PC-9 (cell line): ENCODE measurements at regions not wholly inside any gene's neighbourhood (a gene's known extent, or its start where the extent isn't known, plus 50 kb on each side); places are given as distances from the start of the nearest gene placed in this dataset.

Experiments used
- BruUV-seq: library from RNA; stranded (reverse); fragments of 400-500 nt; replicated peaks from 2 replicates; lab custom pipeline; 2021; lab: Mats Ljungman, UMichigan
- CTCF ChIA-PET: fragments of 300-600 bp; sonication (Branson Sonifier 250); formaldehyde crosslinking; loops from one replicate; lab custom pipeline; 2022; ENCODE audit warnings: antibody characterized with exemption; lab: Charles Lee
- POLR2A ChIA-PET: fragments of 300-600 bp; sonication (Branson Sonifier 250); formaldehyde crosslinking; loops from one replicate; lab custom pipeline; 2022; ENCODE audit warnings: antibody characterized with exemption; ENCODE audit not compliant: unreplicated experiment; lab: Charles Lee
- DNase-seq, 2 experiments: peaks; one replicate each; pipeline versions ENCODE4 v3.0.0 to v3.0.0-alpha.2; 2015 to 2022; ENCODE audit warnings: mixed read lengths in 1 of 2
- H2AFZ ChIP-seq: fragments of 200-600 bp; sonication (generic); 2 replicates; pipeline ENCODE4 v1.8.1; 2017; ENCODE audit warnings: antibody characterized with exemption
- H3F3A ChIP-seq: fragments of 200-600 bp; sonication (generic); 2 replicates; pipeline ENCODE4 v1.8.1; 2017; ENCODE audit warnings: antibody characterized with exemption, mild to moderate bottlenecking, low read depth; ENCODE audit not compliant: insufficient read depth
- H3K27ac ChIP-seq: fragments of 200-600 bp; sonication (generic); 2 replicates; pipeline ENCODE4 v1.6.1; 2016; ENCODE audit warnings: mixed run types
- H3K27me3 ChIP-seq: fragments of 200-600 bp; sonication (generic); 2 replicates; pipeline ENCODE4 v1.6.1; 2016; ENCODE audit warnings: low read depth, mixed run types; ENCODE audit not compliant: insufficient read depth
- H3K36me3 ChIP-seq: fragments of 200-600 bp; sonication (generic); 2 replicates; pipeline ENCODE4 v1.6.1; 2016; ENCODE audit warnings: low read depth, mixed run types
- H3K4me1 ChIP-seq: fragments of 200-600 bp; sonication (generic); replicated peaks from 2 replicates; pipeline ENCODE4 v1.6.1; 2016; ENCODE audit warnings: mixed run types; ENCODE audit not compliant: insufficient read depth
- H3K4me2 ChIP-seq: fragments of 200-600 bp; sonication (generic); 2 replicates; pipeline ENCODE4 v1.6.1; 2017; ENCODE audit warnings: mixed run types
- H3K4me3 ChIP-seq: fragments of 200-600 bp; sonication (generic); 2 replicates; pipeline ENCODE4 v1.6.1; 2016; ENCODE audit warnings: mixed run types
- H3K79me2 ChIP-seq: fragments of 200-600 bp; sonication (generic); 2 replicates; pipeline ENCODE4 v1.6.1; 2017; ENCODE audit warnings: low read depth, mixed run types
- H3K9me2 ChIP-seq: fragments of 200-600 bp; sonication (generic); 2 replicates; pipeline ENCODE4 v1.8.1; 2017; ENCODE audit warnings: mild to moderate bottlenecking; ENCODE audit not compliant: insufficient read depth
- H3K9me3 ChIP-seq: fragments of 200-600 bp; sonication (generic); 2 replicates; pipeline ENCODE4 v1.8.1; 2016; ENCODE audit warnings: low read depth; ENCODE audit not compliant: insufficient read depth
- H4K20me1 ChIP-seq: fragments of 200-600 bp; sonication (generic); 2 replicates; pipeline ENCODE4 v1.8.1; 2017; ENCODE audit not compliant: insufficient read depth
- CTCF ChIP-seq: fragments of 200-600 bp; sonication (generic); conservative IDR thresholded peaks from 2 replicates; pipeline ENCODE4 v1.6.1; 2017; ENCODE audit warnings: mixed run types, antibody characterized with exemption, mild to moderate bottlenecking, moderate library complexity
- EZH2 ChIP-seq: fragments of 200-600 bp; sonication (generic); IDR thresholded peaks from 2 replicates; pipeline ENCODE4 v1.8.0; 2017; ENCODE audit warnings: antibody characterized with exemption, low read depth
- intact Hi-C: fragments of 100-400 bp; cut with micrococcal nuclease; formaldehyde crosslinking; loops from one replicate; pipeline ENCODE4 v1.10.0; 2022; ENCODE audit not compliant: unreplicated experiment

- TF ChIP-seq EZH2 (no peak), CTCF (no peak)
- no peak overlapping the region for H3K4me3 ChIP-seq
- no peaks in the 10 kb centered on the region for H3K4me1 ChIP-seq
- no peaks in the 10 kb centered on the region for H3K9me2 ChIP-seq
- CTCF ChIA-PET, result no interaction called here
- BruUV-seq, result no TSS peak
- H3K4me2 ChIP-seq, result no peak overlapping the region
- H3K27ac ChIP-seq, result no peak overlapping the region
- H3K36me3 ChIP-seq, result no peaks in the 10 kb centered on the region
- no peak for DNase-seq
- POLR2A ChIA-PET, result no interaction called here
- H4K20me1 ChIP-seq, result no peaks in the 10 kb centered on the region
- intact Hi-C loops, result no loop called here
- no peaks in the 10 kb centered on the region for H3K9me3 ChIP-seq
- H3K27me3 ChIP-seq, result no peaks in the 10 kb centered on the region
- H3F3A ChIP-seq, result no peaks in the 10 kb centered on the region
- H3K79me2 ChIP-seq, result no peaks in the 10 kb centered on the region
- H2AFZ ChIP-seq, result no peak overlapping the region
These were observed 296.5 kb upstream of the SLC35B3 start for GRCh38 chr6:8731874-8732273.

GRCh38 chr6:8710668-8711431 is 275.5 kb upstream of the SLC35B3 start:
- H2AFZ ChIP-seq, result no peak overlapping the region
- no peaks in the 10 kb centered on the region for H3K9me2 ChIP-seq
- H3K9me3 ChIP-seq, result no peaks in the 10 kb centered on the region
- H3K79me2 ChIP-seq, result no peaks in the 10 kb centered on the region
- H3K4me2 ChIP-seq, result no peak overlapping the region
- ChIA-PET POLR2A (no interaction called here), CTCF (no interaction called here)
- H3K36me3 ChIP-seq, result no peaks in the 10 kb centered on the region
- TF ChIP-seq CTCF, result no peak
- TF ChIP-seq EZH2, result no peak
- no peak overlapping the region for H3K27ac ChIP-seq
- no peaks in the 10 kb centered on the region for H4K20me1 ChIP-seq
- no peak for DNase-seq
- H3K27me3 ChIP-seq, result no peaks in the 10 kb centered on the region
- no peak overlapping the region for H3K4me3 ChIP-seq
- H3K4me1 ChIP-seq, result no peaks in the 10 kb centered on the region
- H3F3A ChIP-seq, result no peaks in the 10 kb centered on the region
- no TSS peak for BruUV-seq
- intact Hi-C loops, result no loop called here

- POLR2A ChIA-PET, result no interaction called here
- Histone ChIP-seq H3K27ac (no peak overlapping the region), H3K9me3 (no peaks in the 10 kb centered on the region), H2AFZ (no peak overlapping the region), H3K9me2 (no peaks in the 10 kb centered on the region), H3K79me2 (no peaks in the 10 kb centered on the region), H3F3A (no peaks in the 10 kb centered on the region), H3K4me2 (peak overlapping the region; percentile 46), H3K4me1 (no peaks in the 10 kb centered on the region), H4K20me1 (no peaks in the 10 kb centered on the region), H3K4me3 (no peak overlapping the region), H3K36me3 (no peaks in the 10 kb centered on the region), H3K27me3 (no peaks in the 10 kb centered on the region)
- TF ChIP-seq EZH2 (no peak), CTCF (no peak; the same call in 1 of the 2 replicates)
- CTCF ChIA-PET, result interaction anchor here (0.6 to 0.7 kb wide), 4 partner anchors 138 to 1726 kb away, joined by 3 to 4 read pairs (median 3); no protein-coding TSS in a partner anchor
- peak in 1 of 2 experiments; percentile 56 for DNase-seq
- intact Hi-C loops, result loop anchor here (1.0 to 10.0 kb wide), 5 partner anchors 171 to 1721 kb away; no protein-coding TSS in a partner anchor
- no TSS peak for BruUV-seq
These were observed 272.8 kb upstream of the SLC35B3 start for GRCh38 chr6:8707956-8708772.
